Activated CD8-positive, alpha-beta memory T cell treated with anti-CD3 and anti-CD28 coated beads, Interleukin-2, amount 10 ng/mL, durations not matched to agents 7 days and 5 days (primary cell): ENCODE measurements at regions not wholly inside any gene's neighbourhood (a gene's known extent, or its start where the extent isn't known, plus 50 kb on each side); places are given as distances from the start of the nearest gene placed in this dataset.
"Not testable (repeated sequence)": the region's sequence is repeated elsewhere in the genome, so short reads cannot be mapped to it uniquely, and the experiment has no call there.

ENCODE experiments used
- ATAC-seq: fragments of 150-1000 bp; cut with Tn5 transposase; one replicate; pipeline ENCODE4 v1.10.0; 2021; ENCODE audit warnings: moderate library complexity
- CTCF ChIA-PET: fragments of 350-600 bp; sonication (Branson Sonifier 250); formaldehyde crosslinking; loops from one replicate; lab custom pipeline; 2021; ENCODE audit warnings: antibody characterized with exemption; lab: Charles Lee
- DNase-seq: peaks from one replicate; pipeline ENCODE4 v3.0.0-alpha.2; 2020
- H3K27ac Mint-ChIP-seq: one replicate; pipeline ENCODE4 v1.8.0; 2021; ENCODE audit warnings: mild to moderate bottlenecking, mixed read lengths
- H3K27me3 Mint-ChIP-seq: one replicate; pipeline ENCODE4 v1.8.0; 2021; ENCODE audit warnings: mixed read lengths
- H3K36me3 Mint-ChIP-seq: one replicate; pipeline ENCODE4 v1.8.0; 2021; ENCODE audit warnings: mild to moderate bottlenecking, mixed read lengths
- H3K4me1 Mint-ChIP-seq: one replicate; pipeline ENCODE4 v1.8.0; 2021; ENCODE audit warnings: mixed read lengths
- H3K4me3 Mint-ChIP-seq: one replicate; pipeline ENCODE4 v1.8.0; 2021; ENCODE audit warnings: mild to moderate bottlenecking, moderate library complexity, mixed read lengths
- H3K9me3 Mint-ChIP-seq: one replicate; pipeline ENCODE4 v1.8.0; 2022; ENCODE audit warnings: low read depth, mixed read lengths

GRCh38 chr1:166600574-166600973 is 238.7 kb upstream of the POGK start:
- H3K4me3 Mint-ChIP-seq = no peak overlapping the region
- DNase-seq = no peak
- no peaks in the 10 kb centered on the region for H3K36me3 Mint-ChIP-seq
- H3K27ac Mint-ChIP-seq = no peak overlapping the region
- no peaks in the 10 kb centered on the region for H3K4me1 Mint-ChIP-seq
- CTCF ChIA-PET = no interaction called here
- ATAC-seq = no peak
- no peaks in the 10 kb centered on the region for H3K9me3 Mint-ChIP-seq
- peaks cover 3% of the 10 kb centered on the region for H3K27me3 Mint-ChIP-seq

GRCh38 chr1:166601650-166602278 is 237.5 kb upstream of the POGK start:
- H3K36me3 Mint-ChIP-seq = no peaks in the 10 kb centered on the region
- H3K27me3 Mint-ChIP-seq = peaks cover 3% of the 10 kb centered on the region
- CTCF ChIA-PET = no interaction called here
- no peaks in the 10 kb centered on the region for H3K9me3 Mint-ChIP-seq
- H3K4me1 Mint-ChIP-seq = no peaks in the 10 kb centered on the region
- no peak overlapping the region for H3K4me3 Mint-ChIP-seq
- ATAC-seq (no peak), DNase-seq (no peak)
- no peak overlapping the region for H3K27ac Mint-ChIP-seq

GRCh38 chr1:166602801-166603200 is 236.5 kb upstream of the POGK start:
- DNase-seq, H3K9me3 Mint-ChIP-seq, H3K27me3 Mint-ChIP-seq, CTCF ChIA-PET, ATAC-seq, H3K27ac Mint-ChIP-seq, H3K36me3 Mint-ChIP-seq, H3K4me3 Mint-ChIP-seq, H3K4me1 Mint-ChIP-seq: not testable (repeated sequence)

GRCh38 chr1:166603296-166603695 is 236.0 kb upstream of the POGK start:
- Mint-ChIP-seq H3K4me1 (no peaks in the 10 kb centered on the region), H3K4me3 (no peak overlapping the region), H3K9me3 (no peaks in the 10 kb centered on the region), H3K27me3 (peaks cover 3% of the 10 kb centered on the region), H3K36me3 (no peaks in the 10 kb centered on the region), H3K27ac (no peak overlapping the region)
- ATAC-seq (no peak), DNase-seq (no peak)
- CTCF ChIA-PET = no interaction called here

- Mint-ChIP-seq H3K4me3 (no peak overlapping the region), H3K27me3 (peaks cover 1% of the 10 kb centered on the region), H3K27ac (no peak overlapping the region), H3K9me3 (no peaks in the 10 kb centered on the region), H3K36me3 (no peaks in the 10 kb centered on the region), H3K4me1 (no peaks in the 10 kb centered on the region)
- DNase-seq (no peak), ATAC-seq (no peak)
- CTCF ChIA-PET = no interaction called here
Observed at GRCh38 chr1:166605137-166605536, 234.1 kb upstream of the POGK start.

- DNase-seq = no peak
- CTCF ChIA-PET = no interaction called here
- ATAC-seq = no peak
- Mint-ChIP-seq H3K9me3 (no peaks in the 10 kb centered on the region), H3K27ac (no peak overlapping the region), H3K36me3 (no peaks in the 10 kb centered on the region), H3K27me3 (no peaks in the 10 kb centered on the region), H3K4me1 (no peaks in the 10 kb centered on the region), H3K4me3 (no peak overlapping the region)
Observed at GRCh38 chr1:166612886-166613285, 226.4 kb upstream of the POGK start.

GRCh38 chr1:166616206-166616605 is 223.1 kb upstream of the POGK start:
- CTCF ChIA-PET = no interaction called here
- Mint-ChIP-seq H3K4me1 (no peaks in the 10 kb centered on the region), H3K9me3 (no peaks in the 10 kb centered on the region), H3K36me3 (no peaks in the 10 kb centered on the region), H3K27me3 (no peaks in the 10 kb centered on the region), H3K27ac (no peak overlapping the region), H3K4me3 (no peak overlapping the region)
- DNase-seq = no peak
- ATAC-seq = no peak

GRCh38 chr1:166626711-166627110 is 212.6 kb upstream of the POGK start:
- H3K9me3 Mint-ChIP-seq = no peaks in the 10 kb centered on the region
- H3K4me3 Mint-ChIP-seq = no peak overlapping the region

GRCh38 chr1:166627558-166627957 is 211.7 kb upstream of the POGK start:
- DNase-seq = no peak
- Mint-ChIP-seq H3K27ac (no peak overlapping the region), H3K9me3 (no peaks in the 10 kb centered on the region), H3K36me3 (no peaks in the 10 kb centered on the region), H3K27me3 (peaks cover 2% of the 10 kb centered on the region), H3K4me1 (no peaks in the 10 kb centered on the region), H3K4me3 (no peak overlapping the region)
- ATAC-seq = no peak
- CTCF ChIA-PET = no interaction called here

More at GRCh38 chr1:166626711-166627110, 212.6 kb upstream of the POGK start:
- Mint-ChIP-seq H3K4me1 (no peaks in the 10 kb centered on the region), H3K36me3 (no peaks in the 10 kb centered on the region), H3K27me3 (no peaks in the 10 kb centered on the region), H3K27ac (no peak overlapping the region)
- CTCF ChIA-PET = no interaction called here
- DNase-seq = no peak
- ATAC-seq = no peak

GRCh38 chr1:166628259-166628658 is 211.0 kb upstream of the POGK start:
- CTCF ChIA-PET = no interaction called here
- no peak for DNase-seq
- no peaks in the 10 kb centered on the region for H3K9me3 Mint-ChIP-seq
- H3K36me3 Mint-ChIP-seq = no peaks in the 10 kb centered on the region
- no peaks in the 10 kb centered on the region for H3K4me1 Mint-ChIP-seq
- no peak overlapping the region for H3K4me3 Mint-ChIP-seq
- H3K27ac Mint-ChIP-seq = no peak overlapping the region
- H3K27me3 Mint-ChIP-seq = peaks cover 5% of the 10 kb centered on the region
- no peak for ATAC-seq

- CTCF ChIA-PET = no interaction called here
Observed at GRCh38 chr1:166629946-166630345, 209.3 kb upstream of the POGK start.

GRCh38 chr1:166630369-166630768 is 208.9 kb upstream of the POGK start:
- Mint-ChIP-seq H3K4me3 (no peak overlapping the region), H3K36me3 (no peaks in the 10 kb centered on the region), H3K27me3 (peaks cover 5% of the 10 kb centered on the region), H3K9me3 (no peaks in the 10 kb centered on the region), H3K4me1 (no peaks in the 10 kb centered on the region), H3K27ac (no peak overlapping the region)
- CTCF ChIA-PET = no interaction called here
- DNase-seq = no peak
- ATAC-seq = no peak

More at GRCh38 chr1:166629946-166630345, 209.3 kb upstream of the POGK start:
- Mint-ChIP-seq H3K4me3 (no peak overlapping the region), H3K27me3 (peaks cover 5% of the 10 kb centered on the region), H3K4me1 (no peaks in the 10 kb centered on the region), H3K9me3 (no peaks in the 10 kb centered on the region), H3K27ac (no peak overlapping the region), H3K36me3 (no peaks in the 10 kb centered on the region)
- DNase-seq (no peak), ATAC-seq (no peak)

- Mint-ChIP-seq H3K36me3 (no peaks in the 10 kb centered on the region), H3K27me3 (no peaks in the 10 kb centered on the region), H3K27ac (no peak overlapping the region), H3K4me3 (no peak overlapping the region), H3K9me3 (no peaks in the 10 kb centered on the region), H3K4me1 (no peaks in the 10 kb centered on the region)
- no peak for ATAC-seq
- no peak for DNase-seq
- CTCF ChIA-PET = no interaction called here
Observed at GRCh38 chr1:166638137-166638536, 201.1 kb upstream of the POGK start.

GRCh38 chr1:166657228-166657627 is 182.0 kb upstream of the POGK start:
- H3K36me3 Mint-ChIP-seq, H3K4me3 Mint-ChIP-seq, H3K27me3 Mint-ChIP-seq, H3K4me1 Mint-ChIP-seq, H3K27ac Mint-ChIP-seq, ATAC-seq, CTCF ChIA-PET, H3K9me3 Mint-ChIP-seq, DNase-seq: not testable (repeated sequence)

GRCh38 chr1:166666790-166667189 is 172.5 kb upstream of the POGK start:
- H3K27me3 Mint-ChIP-seq, ATAC-seq, H3K4me1 Mint-ChIP-seq, CTCF ChIA-PET, H3K27ac Mint-ChIP-seq, H3K36me3 Mint-ChIP-seq, DNase-seq, H3K4me3 Mint-ChIP-seq, H3K9me3 Mint-ChIP-seq: not testable (repeated sequence)
